Trophoblast cell (in vitro differentiated cells and primary cell): ENCODE measurements at regions not wholly inside any gene's neighbourhood (a gene's known extent, or its start where the extent isn't known, plus 50 kb on each side); places are given as distances from the start of the nearest gene placed in this dataset.
A peak's percentile ranks its signal among the peaks of the same experiment; 100 is the strongest.

Source experiments
- DNase-seq, 2 donors: peaks; one replicate each; pipeline ENCODE4 v3.0.0-alpha.2; 2016
- H2AFZ ChIP-seq: 2 replicates; pipeline ENCODE4 v1.6.1; 2013; ENCODE audit warnings: low read length, moderate library complexity, mild to moderate bottlenecking; ENCODE audit not compliant: insufficient read depth, poor library complexity
- H2AK5ac ChIP-seq: 2 replicates; pipeline ENCODE4 v1.6.1; 2013; ENCODE audit warnings: mild to moderate bottlenecking, low read length
- H2BK120ac ChIP-seq: 2 replicates; pipeline ENCODE4 v1.6.1; 2013; ENCODE audit warnings: low read length, mild to moderate bottlenecking, moderate library complexity; ENCODE audit not compliant: insufficient read depth, poor library complexity
- H2BK12ac ChIP-seq: 2 replicates; pipeline ENCODE4 v1.6.1; 2013; ENCODE audit warnings: mild to moderate bottlenecking, low read length, moderate library complexity
- H2BK5ac ChIP-seq: 2 replicates; pipeline ENCODE4 v1.6.1; 2013; ENCODE audit warnings: low read length, low read depth, moderate library complexity, mild to moderate bottlenecking; ENCODE audit not compliant: poor library complexity
- H3K14ac ChIP-seq: 2 replicates; pipeline ENCODE4 v1.6.1; 2013; ENCODE audit warnings: mild to moderate bottlenecking, low read length
- H3K18ac ChIP-seq: 2 replicates; pipeline ENCODE4 v1.6.1; 2013; ENCODE audit warnings: mild to moderate bottlenecking, low read length
- H3K23ac ChIP-seq: 2 replicates; pipeline ENCODE4 v1.6.1; 2013; ENCODE audit warnings: low read length
- H3K27ac ChIP-seq: 2 replicates; pipeline ENCODE4 v1.5.1; 2013; ENCODE audit warnings: low read depth, mild to moderate bottlenecking, inconsistent platforms, low read length, moderate library complexity
- H3K27me3 ChIP-seq: 2 replicates; pipeline ENCODE4 v1.6.1; 2013; ENCODE audit warnings: inconsistent platforms, mild to moderate bottlenecking, low read length, moderate library complexity; ENCODE audit not compliant: insufficient read depth
- H3K36me3 ChIP-seq, 2 experiments: 1 replicate in 1 of 2; 2 replicates in 1 of 2; pipeline ENCODE4 v1.6.1; 2013; ENCODE audit warnings: low read length in 2 of 2, mild to moderate bottlenecking in 2 of 2, moderate library complexity in 1 of 2; ENCODE audit not compliant: insufficient read depth in 2 of 2, control insufficient read depth in 1 of 2
- H3K4ac ChIP-seq: 2 replicates; pipeline ENCODE4 v1.6.1; 2013; ENCODE audit warnings: low read depth, mild to moderate bottlenecking, low read length, moderate library complexity
- H3K4me1 ChIP-seq, 2 experiments: 1 replicate in 1 of 2; 2 replicates in 1 of 2; pipeline ENCODE4 v1.6.1; 2013; ENCODE audit warnings: low read length in 2 of 2, mild to moderate bottlenecking in 2 of 2, moderate library complexity in 1 of 2; ENCODE audit not compliant: insufficient read depth in 2 of 2, control insufficient read depth in 1 of 2
- H3K4me2 ChIP-seq: 2 replicates; pipeline ENCODE4 v1.6.1; 2013; ENCODE audit warnings: inconsistent platforms, mild to moderate bottlenecking, low read length, moderate library complexity
- H3K4me3 ChIP-seq: 2 replicates; pipeline ENCODE4 v1.5.1; 2013; ENCODE audit warnings: mild to moderate bottlenecking, low read depth, low read length, inconsistent platforms
- H3K79me1 ChIP-seq: one replicate; pipeline ENCODE4 v1.6.1; 2013; ENCODE audit warnings: low read length
- H3K79me2 ChIP-seq: 2 replicates; pipeline ENCODE4 v1.6.1; 2013; ENCODE audit warnings: low read length, mild to moderate bottlenecking; ENCODE audit not compliant: control insufficient read depth, insufficient read depth, poor library complexity
- H3K9ac ChIP-seq: 2 replicates; pipeline ENCODE4 v1.6.1; 2013; ENCODE audit warnings: mild to moderate bottlenecking, low read length
- H3K9me3 ChIP-seq: 2 replicates; pipeline ENCODE4 v1.6.1; 2013; ENCODE audit warnings: low read depth, mild to moderate bottlenecking, control low read depth, inconsistent platforms, low read length; ENCODE audit not compliant: insufficient read depth
- H4K12ac ChIP-seq: 2 replicates; pipeline ENCODE4 v1.6.1; 2013; ENCODE audit warnings: low read depth, mild to moderate bottlenecking, low read length, moderate library complexity
- H4K8ac ChIP-seq: 2 replicates; pipeline ENCODE4 v1.6.1; 2013; ENCODE audit warnings: low read depth, mild to moderate bottlenecking, low read length, moderate library complexity
- H4K91ac ChIP-seq: one replicate; pipeline ENCODE4 v1.6.1; 2013; ENCODE audit warnings: low read depth, mild to moderate bottlenecking, low read length, moderate library complexity
- WGBS: extraction: QIAGEN DNeasy Blood & Tissue Kit; methylation state at CpG from one replicate; pipeline ENCODE4 v1.1.7; 2013; ENCODE audit warnings: missing lambda C conversion rate; ENCODE audit not compliant: insufficient read length, insufficient coverage; ENCODE audit errors: extremely low coverage; 5-methylcytosine and 5-hydroxymethylcytosine counted together

- Histone ChIP-seq H3K36me3 (no peaks in the 10 kb centered on the region), H3K4me2 (no peak overlapping the region), H2AK5ac (no peak overlapping the region), H3K79me2 (no peaks in the 10 kb centered on the region), H3K18ac (no peak overlapping the region), H4K12ac (no peak overlapping the region), H3K4me3 (no peak overlapping the region), H4K91ac (no peak overlapping the region), H2BK5ac (no peak overlapping the region), H3K9ac (no peak overlapping the region), H3K4me1 (peaks cover 0 to 5% of the 10 kb centered on the region in 2 experiments), H3K79me1 (peaks cover 2% of the 10 kb centered on the region), H4K8ac (no peak overlapping the region), H3K23ac (no peak overlapping the region), H2BK120ac (no peak overlapping the region), H2AFZ (no peak overlapping the region), H2BK12ac (no peak overlapping the region), H3K14ac (no peak overlapping the region), H3K27ac (no peak overlapping the region), H3K4ac (no peak overlapping the region), H3K27me3 (no peaks in the 10 kb centered on the region), H3K9me3 (no peaks in the 10 kb centered on the region)
- no peak for DNase-seq
- no CpG with 5 or more reads among the region's 2 CpGs for WGBS
These were observed 1082.5 kb upstream of the GYPC start for GRCh38 chr2:125573432-125573831.

GRCh38 chr2:125576558-125576957, 1079.4 kb upstream of the GYPC start:
- Histone ChIP-seq H3K27me3 (no peaks in the 10 kb centered on the region), H2BK12ac (no peak overlapping the region), H2BK120ac (no peak overlapping the region), H3K9ac (no peak overlapping the region), H3K4ac (no peak overlapping the region), H3K18ac (no peak overlapping the region), H3K79me1 (peaks cover 6% of the 10 kb centered on the region), H3K4me1 (peaks cover 3 to 11% of the 10 kb centered on the region in 2 experiments), H4K12ac (no peak overlapping the region), H3K36me3 (no peaks in the 10 kb centered on the region), H3K79me2 (no peaks in the 10 kb centered on the region), H4K91ac (no peak overlapping the region), H3K27ac (no peak overlapping the region), H4K8ac (no peak overlapping the region), H3K4me3 (no peak overlapping the region), H2BK5ac (no peak overlapping the region), H3K14ac (no peak overlapping the region), H2AK5ac (no peak overlapping the region), H3K23ac (no peak overlapping the region), H3K9me3 (no peaks in the 10 kb centered on the region), H2AFZ (no peak overlapping the region), H3K4me2 (no peak overlapping the region)
- no peak for DNase-seq
- no CpG with 5 or more reads among the region's 3 CpGs for WGBS

- Histone ChIP-seq H3K4me3 (no peak overlapping the region), H3K4ac (peak overlapping the region; percentile 59), H3K79me2 (no peaks in the 10 kb centered on the region), H3K4me1 (peaks cover 7 to 10% of the 10 kb centered on the region in 2 experiments), H2AK5ac (peak overlapping the region; percentile 69), H2BK12ac (peak overlapping the region; percentile 86), H4K8ac (peak overlapping the region; percentile 43), H2AFZ (no peak overlapping the region), H3K27me3 (no peaks in the 10 kb centered on the region), H3K4me2 (no peak overlapping the region), H2BK5ac (peak overlapping the region; percentile 64), H3K18ac (no peak overlapping the region), H2BK120ac (peak overlapping the region; percentile 64), H3K9me3 (no peaks in the 10 kb centered on the region), H3K36me3 (no peaks in the 10 kb centered on the region), H3K79me1 (peaks cover 10% of the 10 kb centered on the region), H4K91ac (peak overlapping the region; percentile 79), H4K12ac (no peak overlapping the region), H3K27ac (peak overlapping the region; percentile 28), H3K14ac (no peak overlapping the region), H3K23ac (no peak overlapping the region), H3K9ac (no peak overlapping the region)
- no CpG with 5 or more reads among the region's 4 CpGs for WGBS
- no peak for DNase-seq
These were observed 1074.4 kb upstream of the GYPC start for GRCh38 chr2:125581557-125581956.

- H3K18ac ChIP-seq = no peak overlapping the region
These were observed 1073.4 kb upstream of the GYPC start for GRCh38 chr2:125582516-125582915.

More at GRCh38 chr2:125582516-125582915, 1073.4 kb upstream of the GYPC start:
- no peak overlapping the region for H4K12ac ChIP-seq
- H2AK5ac ChIP-seq = no peak overlapping the region
- H2BK5ac ChIP-seq = no peak overlapping the region
- H3K4me2 ChIP-seq = no peak overlapping the region
- no CpG with 5 or more reads among the region's 1 CpG for WGBS
- no peak for DNase-seq
- H3K79me1 ChIP-seq = peaks cover 10% of the 10 kb centered on the region
- no peak overlapping the region for H4K8ac ChIP-seq
- H3K14ac ChIP-seq = no peak overlapping the region
- no peak overlapping the region for H3K4me3 ChIP-seq
- H3K36me3 ChIP-seq = no peaks in the 10 kb centered on the region
- H3K27ac ChIP-seq = no peak overlapping the region
- H3K9ac ChIP-seq = no peak overlapping the region
- no peak overlapping the region for H4K91ac ChIP-seq
- H2BK120ac ChIP-seq = no peak overlapping the region
- H3K23ac ChIP-seq = no peak overlapping the region
- H3K9me3 ChIP-seq = no peaks in the 10 kb centered on the region
- peaks cover 7 to 10% of the 10 kb centered on the region in 2 experiments for H3K4me1 ChIP-seq
- no peak overlapping the region for H2BK12ac ChIP-seq
- no peak overlapping the region for H3K4ac ChIP-seq
- no peaks in the 10 kb centered on the region for H3K27me3 ChIP-seq
- H2AFZ ChIP-seq = no peak overlapping the region
- H3K79me2 ChIP-seq = no peaks in the 10 kb centered on the region
